ENCODE measurements at regions not wholly inside any gene's neighbourhood (a gene's known extent, or its start where the extent isn't known, plus 50 kb on each side); places are given as distances from the start of the nearest gene placed in this dataset.

GRCh38 chr7:52475001-52475582, 560.3 kb upstream of the POM121L12 start:
- TF ChIP-seq CTCF (IDR thresholded peaks at IDR 0.05): no peak
- no peak for TF ChIP-seq ZFX (IDR thresholded peaks at IDR 0.05; ENCODE audit: borderline replicate concordance)

Measured in 22Rv1 (cell line).